HG03066 (cell line): ENCODE measurements at regions not wholly inside any gene's neighbourhood (a gene's known extent, or its start where the extent isn't known, plus 50 kb on each side); places are given as distances from the start of the nearest gene placed in this dataset.

ENCODE experiments used
- ATAC-seq: cut with Tn5 transposase; IDR thresholded peaks from one replicate; pipeline ENCODE4 v1.9.1; 2021; ENCODE audit warnings: low read depth; ENCODE audit not compliant: unreplicated experiment

DNA sequence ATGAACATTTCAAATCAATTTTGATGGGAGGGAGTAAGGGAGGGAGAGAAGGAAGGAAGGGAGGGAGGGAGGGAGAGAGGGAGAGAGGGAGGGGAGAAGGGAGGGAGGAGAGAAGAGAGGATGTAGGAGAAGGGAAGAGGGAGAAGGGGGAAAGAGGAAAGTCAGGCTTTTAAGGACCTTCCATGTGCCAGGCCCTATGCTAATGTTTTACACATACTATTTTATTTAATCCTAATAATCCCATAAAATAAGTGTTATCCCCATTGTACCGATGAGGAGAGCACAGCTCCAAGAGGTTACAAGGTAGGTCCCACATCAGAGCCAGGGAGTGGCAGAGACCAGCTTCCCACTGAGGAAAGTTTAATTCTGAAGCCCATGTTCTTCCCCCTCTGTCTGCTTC, 341.9 kb downstream of the RAB28 start:
- ATAC-seq: no peak

DNA sequence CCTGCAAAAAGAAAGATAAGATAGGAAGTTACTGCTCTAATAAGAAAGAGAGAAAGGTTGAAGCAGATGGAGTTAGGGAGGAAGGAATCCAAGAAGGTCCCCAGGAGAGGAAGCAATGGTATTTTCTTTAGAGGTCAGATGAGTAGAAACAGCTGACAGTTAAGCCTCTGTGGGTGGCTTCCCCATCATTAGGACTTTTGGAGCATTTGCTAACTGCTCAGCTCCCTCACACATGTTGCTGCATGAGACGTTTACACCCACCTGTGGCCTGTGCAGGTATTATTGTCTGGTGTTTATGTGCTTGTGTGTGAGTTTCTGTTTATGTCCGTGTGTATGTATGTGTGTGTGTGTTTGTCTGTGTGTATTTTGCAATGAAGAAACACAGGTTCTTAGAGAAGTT, 346.8 kb downstream of the RAB28 start:
- no peak for ATAC-seq

DNA sequence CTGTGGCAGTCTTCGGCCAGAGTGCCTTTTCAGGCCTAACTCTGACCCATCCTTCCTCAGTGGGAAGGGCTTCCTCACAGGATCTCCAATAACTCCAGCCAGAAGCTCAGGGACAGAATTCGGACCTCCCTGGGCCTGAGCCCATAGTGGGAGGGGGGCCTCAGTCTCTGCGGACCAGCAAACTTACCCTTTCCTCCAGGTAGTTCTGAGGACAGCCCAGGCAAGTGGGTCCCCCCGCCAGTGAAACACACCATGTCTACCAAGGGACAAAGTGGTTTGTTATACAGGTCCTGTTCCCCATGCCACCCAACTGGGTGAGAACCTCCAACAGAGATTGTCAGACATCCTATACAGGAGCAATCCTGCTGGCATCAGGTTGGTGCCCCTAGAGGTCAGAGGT, 350.4 kb downstream of the RAB28 start:
- no peak for ATAC-seq

DNA sequence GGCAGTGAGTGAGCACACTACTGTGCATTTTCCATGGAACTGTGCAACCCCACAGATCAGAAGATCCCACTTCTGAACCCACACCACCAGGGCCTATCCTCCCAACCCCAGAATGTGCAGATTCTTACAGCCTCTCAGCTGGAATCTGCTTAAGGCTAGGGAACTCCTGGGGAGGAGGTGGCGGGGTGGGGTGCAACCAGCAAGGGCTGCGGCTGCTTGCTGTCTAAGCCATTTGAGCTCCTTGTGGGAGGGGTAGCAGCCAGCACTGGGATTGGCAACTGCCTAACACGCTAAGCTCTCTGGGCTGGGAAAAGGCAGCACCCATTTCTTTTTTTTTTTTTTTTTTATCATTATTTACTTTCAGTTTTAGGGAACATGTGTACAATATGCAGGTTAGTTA, 353.3 kb downstream of the RAB28 start:
- ATAC-seq: no peak

DNA sequence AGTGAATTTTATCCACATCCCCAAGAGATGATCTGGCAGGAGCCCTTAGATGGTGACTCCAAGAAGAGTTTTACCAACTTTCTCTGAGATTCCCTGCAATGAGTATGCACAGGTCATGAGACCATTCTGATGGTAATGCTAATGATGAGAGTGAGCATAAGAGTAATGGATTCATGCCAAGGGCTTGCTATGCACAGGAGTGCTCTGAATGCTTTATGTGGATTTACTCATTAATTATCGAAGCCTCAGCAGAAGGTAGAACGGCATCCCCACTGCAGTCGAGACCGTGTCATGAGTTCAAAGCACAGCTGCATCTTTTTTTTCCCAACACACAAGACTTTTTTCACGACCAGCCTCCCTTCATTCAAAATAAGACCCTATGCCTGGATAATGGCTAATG, 355.0 kb downstream of the RAB28 start:
- ATAC-seq: no peak

DNA sequence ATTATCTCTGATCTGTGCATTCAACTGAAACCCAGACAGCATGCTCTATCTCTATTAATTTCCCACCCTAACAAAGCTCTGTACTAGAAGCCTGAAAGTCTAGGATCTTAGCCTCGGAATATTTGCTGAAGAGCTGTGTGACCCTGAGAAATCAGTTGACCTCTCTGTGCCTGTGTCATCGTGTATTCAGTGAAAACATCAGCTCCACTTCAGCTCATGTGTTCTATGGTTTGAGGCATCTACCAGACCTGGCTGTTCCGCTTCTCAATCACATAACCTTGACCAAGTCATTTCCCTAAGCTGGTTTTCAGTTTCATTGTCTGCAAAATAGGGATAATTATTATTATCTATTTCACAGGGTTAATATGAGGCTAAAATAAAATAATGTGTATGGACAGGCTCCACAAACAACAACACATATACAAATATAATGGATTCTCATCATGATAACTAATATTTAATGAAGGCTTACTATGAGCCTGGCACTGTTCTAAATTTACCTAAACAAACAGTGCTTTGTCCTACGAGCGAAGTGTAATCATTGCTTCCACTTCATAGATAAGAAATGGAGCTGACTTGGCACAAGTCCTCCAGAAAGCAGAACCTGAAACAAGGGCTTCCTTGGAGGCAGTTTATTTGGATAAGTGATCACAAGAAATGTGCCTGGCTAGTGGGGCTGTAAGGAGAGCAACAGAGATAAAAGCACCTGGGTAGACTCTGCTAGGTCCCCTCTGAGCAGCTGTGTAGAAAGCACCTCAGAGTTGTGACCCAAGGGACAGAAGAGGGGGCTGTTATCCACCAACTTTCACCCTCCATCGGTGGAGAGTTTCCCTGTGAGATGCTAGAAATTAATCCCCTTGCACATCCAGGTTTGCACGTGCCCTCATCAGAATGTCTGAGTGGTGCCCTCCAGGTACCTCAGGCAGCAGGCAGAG, 356.9 kb downstream of the RAB28 start:
- no peak for ATAC-seq

DNA sequence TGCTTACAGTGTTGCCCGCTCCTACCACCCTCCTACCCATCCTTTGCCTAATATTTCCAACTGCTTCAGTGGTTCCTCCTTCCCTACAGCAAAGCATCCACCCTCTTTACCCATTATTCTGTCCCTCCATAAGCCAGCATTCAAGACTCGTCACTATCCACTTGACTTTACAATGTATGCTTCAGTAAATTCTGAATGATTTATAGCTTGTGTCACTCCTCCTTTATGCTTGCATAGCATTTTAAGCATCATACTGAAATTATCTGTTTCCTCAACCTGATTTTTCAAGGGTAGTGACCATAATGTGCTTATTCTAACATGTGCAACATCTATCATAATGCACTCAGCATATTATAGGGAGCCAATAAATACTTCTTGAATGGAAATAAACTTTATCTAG, 365.5 kb downstream of the RAB28 start:
- ATAC-seq: no peak

DNA sequence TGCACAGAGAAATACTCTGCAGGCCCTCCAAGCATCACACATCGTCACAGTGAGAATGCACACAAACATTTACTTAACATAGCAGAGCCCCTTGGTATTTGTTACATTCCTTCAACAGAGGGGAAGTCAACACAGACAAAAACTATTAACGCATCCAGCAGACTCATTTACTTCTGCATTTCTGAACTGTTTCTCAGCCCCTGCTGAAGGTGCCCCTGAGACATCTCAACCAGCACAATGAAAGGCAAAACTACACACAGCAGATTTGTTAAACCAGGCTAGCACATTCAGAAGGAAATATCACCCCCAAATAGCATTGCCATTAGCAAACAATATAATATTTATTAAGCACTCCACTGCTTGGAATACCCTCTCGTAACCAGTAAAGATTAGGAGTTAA, 367.0 kb downstream of the RAB28 start:
- ATAC-seq: no peak

DNA sequence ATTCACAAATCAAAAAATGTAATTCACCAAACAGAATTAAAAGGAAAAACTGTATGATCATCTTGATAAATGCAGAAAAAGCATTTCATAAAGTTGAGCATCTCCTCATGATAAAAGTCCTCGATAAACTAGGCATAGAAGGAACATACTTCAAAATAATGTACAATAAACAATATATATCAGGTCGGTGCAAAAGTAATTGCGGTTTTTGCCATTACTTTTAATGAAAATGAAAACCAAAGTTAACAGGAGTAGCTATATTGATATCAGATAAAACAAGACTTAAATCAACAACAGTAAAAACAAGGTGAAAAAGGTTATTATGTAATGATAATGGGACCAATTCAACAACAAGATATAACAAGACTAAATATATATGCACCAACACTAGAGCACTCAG, 372.1 kb downstream of the RAB28 start:
- ATAC-seq: no peak

DNA sequence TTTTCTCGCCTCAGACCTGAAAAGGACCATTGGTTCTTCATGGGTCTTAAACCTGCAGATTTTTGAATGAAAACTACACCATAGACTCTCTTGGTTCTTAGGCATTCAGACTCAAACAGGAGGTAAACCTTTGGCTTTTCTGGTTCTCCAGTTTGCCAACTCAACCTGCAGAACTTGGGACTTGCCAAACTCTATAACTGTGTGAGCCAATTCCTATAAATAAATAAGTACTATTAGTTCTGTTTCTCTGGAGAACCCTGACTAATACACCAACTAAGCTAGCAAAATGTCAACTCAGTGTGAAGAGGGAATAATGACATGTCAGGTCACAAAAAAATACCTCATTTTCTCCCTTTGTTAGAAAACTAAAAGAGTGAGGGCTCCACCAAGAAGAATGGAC, 374.6 kb downstream of the RAB28 start:
- no peak for ATAC-seq

DNA sequence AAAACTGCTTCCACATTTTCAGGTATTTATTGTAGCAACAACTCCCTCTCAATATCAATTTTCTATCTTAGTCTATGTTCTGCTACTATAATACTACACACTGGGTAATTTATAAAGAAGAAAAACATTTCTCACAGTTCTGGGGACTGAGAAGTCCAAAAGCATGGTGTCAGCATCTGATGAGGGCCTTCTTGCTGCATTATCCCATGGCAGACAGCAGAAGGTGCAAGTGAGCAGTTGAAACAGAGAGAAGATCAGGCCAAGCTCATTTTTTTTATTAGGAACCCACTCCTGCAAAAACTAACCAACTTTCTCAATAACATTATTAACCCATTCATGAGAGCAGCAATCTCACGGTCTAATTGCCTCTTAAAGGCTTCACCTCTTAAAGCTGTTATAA, 376.0 kb downstream of the RAB28 start:
- no peak for ATAC-seq

DNA sequence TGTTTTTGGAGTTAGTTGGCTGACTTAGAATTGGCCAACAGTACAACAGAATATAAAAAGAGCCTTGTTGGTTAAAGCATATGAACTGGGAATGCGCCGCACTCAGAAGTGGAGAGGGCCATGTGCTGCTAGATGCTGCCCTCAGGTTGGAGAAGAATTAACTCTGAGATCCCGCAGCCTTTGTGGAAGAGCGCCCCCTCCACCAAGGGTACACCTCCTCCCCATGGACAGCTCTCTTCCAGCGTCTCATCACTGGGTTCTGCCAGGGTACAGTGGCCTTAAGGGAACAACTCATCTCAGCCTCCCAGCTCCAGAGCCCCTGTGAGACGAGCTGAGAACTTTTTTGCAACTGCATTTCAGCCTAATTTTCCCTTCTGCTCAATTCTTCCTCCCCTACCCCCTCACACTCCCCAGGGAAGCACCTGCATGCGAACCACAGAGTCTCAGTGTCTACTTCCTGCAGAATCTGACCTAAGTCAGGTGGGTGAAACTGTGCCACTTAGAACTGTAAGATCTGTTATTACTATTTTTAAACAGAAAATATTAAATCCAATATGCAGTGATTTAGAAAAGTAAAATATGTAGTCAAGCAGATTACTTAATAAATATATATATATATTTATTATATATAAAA, 380.6 kb downstream of the RAB28 start:
- no peak for ATAC-seq

DNA sequence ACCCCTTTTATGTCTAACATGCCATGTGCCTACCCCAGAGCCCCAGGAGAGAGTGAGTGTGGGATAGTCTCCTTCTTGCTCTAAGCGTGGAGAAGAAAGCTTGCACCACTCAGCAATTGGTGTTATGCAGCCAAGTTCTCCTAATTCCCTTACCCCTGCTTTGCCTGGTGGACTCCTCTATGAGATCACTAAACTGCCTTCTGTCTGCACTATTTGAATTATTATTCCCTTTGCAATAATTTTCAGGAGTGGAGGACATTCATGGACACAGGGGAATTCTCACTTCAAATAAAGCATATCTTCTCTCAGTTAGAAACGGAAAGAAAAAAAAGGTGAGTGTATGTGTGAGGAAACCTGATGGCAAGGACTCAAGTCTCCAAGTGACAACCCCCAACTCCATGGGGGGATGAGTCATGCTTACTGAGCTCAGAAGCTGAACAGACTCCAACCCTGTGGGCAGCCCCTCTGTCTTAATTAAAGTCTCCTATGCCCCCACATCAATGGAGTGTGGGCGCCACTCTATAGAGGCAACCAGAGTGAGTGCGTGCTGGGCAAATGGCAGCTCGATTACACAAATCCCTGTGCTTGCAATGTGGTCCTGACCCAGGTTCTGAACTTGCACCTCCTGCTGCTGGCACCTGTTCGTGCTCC, 381.9 kb downstream of the RAB28 start:
- no peak for ATAC-seq

DNA sequence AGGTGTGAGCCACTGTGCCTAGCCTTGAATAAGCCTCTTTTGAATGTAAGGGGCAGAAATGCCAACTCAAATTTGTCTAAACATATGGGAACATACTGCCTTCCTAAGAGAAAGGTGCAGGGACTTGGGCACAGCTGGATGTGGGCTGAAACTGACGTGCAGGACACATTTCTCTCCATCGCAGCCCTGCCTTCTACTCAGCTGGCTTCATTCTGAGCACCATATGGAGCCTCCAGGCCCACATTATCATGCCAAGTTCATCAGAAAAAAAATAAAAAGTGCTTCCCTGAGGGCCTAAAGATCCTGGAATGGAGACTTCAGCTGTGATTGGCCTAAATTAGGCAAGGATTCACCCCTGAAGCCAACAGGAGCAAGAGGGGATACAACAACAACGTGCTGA, 386.2 kb downstream of the RAB28 start:
- ATAC-seq: no peak

DNA sequence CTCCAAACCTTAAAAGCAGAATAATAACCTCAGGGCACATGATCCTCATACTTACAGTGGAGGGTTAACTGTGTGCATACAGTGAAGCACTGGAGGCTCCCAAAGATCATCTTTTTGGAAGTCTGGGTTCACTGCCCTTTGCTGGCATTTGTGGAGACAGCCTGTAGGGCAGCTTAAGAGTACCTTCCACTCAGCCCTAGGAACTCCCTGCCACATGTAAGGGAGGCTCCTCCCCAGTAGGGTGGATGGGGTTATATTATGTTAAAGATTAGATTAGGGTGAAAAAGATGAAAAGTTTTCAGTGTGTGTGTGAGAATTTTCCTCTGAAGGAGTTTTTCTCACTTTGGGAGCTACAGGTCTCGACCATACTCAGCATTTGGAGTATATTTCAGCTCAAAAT, 388.4 kb downstream of the RAB28 start:
- no peak for ATAC-seq

DNA sequence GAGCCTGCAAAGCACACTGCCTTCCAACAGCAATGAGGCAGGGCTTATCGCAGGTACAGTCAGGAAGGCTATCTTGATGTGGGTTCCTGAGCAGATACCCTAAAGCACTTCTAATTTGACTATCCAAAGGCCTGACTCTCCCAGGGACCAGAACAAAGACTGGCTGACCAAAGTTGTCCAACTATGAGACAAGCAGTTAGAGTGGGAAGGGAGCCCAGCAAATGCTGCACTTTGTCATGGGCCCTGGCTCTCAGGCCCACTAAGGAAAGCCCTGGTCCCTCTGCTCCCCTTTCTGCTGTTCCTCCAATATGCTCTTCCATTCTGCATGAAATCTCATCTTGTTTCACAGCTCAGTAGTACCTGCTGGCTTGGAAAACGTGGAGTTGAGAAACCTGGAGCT, 391.0 kb downstream of the RAB28 start:
- no peak for ATAC-seq

DNA sequence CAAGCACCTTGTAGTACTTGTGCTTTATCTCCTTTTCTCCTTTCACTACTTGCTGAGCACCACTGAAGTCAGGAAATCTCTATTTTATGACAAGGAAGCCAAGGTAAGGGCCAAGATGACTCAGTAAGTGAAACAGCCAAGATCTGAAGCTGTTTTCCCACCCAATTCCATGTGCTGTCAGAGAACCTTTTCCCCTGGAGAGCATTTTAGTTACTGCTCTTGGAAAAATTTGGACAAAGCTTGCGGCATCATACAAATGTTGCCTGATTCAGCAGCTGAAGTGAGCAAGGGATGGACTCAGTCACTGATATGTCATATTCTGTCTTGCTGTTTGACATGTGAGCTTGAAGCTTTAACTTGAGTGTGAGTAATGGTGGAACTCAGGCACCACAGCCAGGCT, 391.4 kb downstream of the RAB28 start:
- ATAC-seq: no peak

DNA sequence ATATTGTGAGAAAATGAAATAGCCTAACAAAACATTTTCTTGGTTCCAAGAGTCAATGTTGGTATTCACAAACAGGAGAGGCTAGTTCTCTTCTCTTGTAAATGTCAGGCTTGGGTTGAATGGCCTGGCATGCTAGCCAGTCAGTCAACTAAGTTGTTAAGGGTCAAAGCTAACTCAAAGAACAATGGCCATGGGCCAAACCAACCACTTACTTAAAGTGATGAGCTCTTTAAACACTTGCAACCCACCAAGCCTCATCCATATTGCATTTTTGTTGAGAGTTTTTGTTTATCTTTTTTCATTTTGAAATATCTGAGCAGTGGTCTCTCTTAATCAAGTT, 394.5 kb downstream of the RAB28 start:
- ATAC-seq: no peak

DNA sequence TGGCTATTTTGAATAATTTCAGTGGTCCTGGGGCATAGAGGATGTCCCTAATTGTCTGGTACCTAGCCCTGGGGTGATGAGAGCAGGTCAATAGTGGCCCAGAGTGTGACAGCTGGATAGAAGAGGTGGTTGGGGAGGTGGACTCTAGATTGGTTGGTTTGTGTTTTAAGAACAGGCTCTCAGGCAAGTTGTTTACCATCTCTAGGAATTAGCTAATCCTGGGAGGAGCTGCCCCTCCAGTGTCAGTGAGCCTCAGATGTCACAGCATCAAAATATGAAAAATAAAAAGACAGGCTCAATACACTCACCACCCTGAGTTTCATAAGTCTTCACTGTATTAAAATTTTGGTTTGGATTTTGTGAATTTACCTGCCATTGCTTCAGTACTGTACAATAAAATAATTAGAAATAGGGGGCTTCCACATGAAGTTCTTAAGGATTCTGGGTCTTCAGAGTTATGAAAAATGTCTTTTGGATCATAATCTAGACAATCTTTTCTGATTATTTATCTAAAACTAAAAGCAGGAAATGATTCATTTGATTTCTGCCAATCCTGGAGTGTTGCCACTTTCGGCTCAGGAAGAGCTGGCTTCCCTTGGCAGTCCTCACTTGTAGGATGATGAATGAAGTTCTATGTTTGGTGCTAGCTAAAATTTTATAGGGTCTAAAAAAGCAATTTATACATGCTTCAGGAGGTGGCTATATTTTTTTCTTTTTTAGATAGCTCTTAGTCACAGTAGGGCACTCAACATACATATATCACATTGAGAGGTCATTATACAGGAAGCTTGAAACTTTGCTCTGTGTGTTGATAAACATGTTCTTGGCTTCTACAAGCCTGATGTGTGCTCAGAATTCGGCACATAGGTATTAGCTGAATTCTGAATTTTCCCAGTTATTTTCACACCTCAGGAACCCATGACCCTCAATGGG, 395.1 kb downstream of the RAB28 start:
- ATAC-seq: no peak

DNA sequence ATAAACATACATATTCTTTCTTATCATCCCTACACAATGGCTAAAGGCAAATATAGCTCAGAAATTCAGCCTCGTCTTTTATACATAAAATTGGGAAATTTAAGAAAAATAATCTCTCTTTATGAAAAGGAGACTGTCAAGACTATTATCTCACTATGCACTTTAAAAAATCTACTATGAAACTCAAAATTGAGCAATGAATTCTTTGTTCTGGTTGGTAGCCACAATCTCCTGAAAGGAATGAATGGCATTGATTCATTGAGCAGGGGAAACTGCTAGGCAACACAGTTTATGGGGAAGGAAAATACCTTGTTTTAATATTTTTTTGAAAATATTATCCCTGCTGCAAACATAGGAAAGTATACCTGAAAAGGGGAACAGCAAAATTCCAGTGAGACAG, 397.1 kb downstream of the RAB28 start:
- no peak for ATAC-seq

DNA sequence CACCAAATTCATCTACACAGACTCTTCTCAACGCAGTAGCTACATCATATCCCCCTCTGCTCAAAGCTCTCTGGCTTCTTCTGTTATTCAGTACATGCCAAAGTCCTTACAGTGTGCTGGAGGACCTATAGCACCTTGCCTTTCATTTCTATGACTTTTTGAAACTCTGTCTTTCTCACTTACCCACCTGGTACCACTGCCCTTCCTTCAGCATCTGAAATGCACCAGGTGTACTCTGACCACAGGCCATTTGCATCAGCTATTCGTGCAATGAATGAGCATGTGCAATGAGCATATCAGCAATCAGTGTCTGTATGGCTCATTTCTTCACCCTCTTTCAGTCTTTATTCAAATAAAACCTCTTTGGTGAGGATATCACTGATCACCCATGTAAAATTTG, 399.9 kb downstream of the RAB28 start:
- no peak for ATAC-seq
